Testis (tissue), 2 donors: ENCODE measurements at regions not wholly inside any gene's neighbourhood (a gene's known extent, or its start where the extent isn't known, plus 50 kb on each side); places are given as distances from the start of the nearest gene placed in this dataset.

Experiments used
- CTCF ChIP-seq, 3 experiments: fragments of 450-650 bp in 2 of 3; fragments of 200-600 bp in 1 of 3; sonication (generic) in 1 of 3; IDR thresholded peaks; one replicate each; pipeline ENCODE4 v1.5.1; 2016 to 2019; ENCODE audit warnings: antibody characterized with exemption in 3 of 3, mild to moderate bottlenecking in 2 of 3, moderate library complexity in 1 of 3
- POLR2A ChIP-seq: fragments of 450-650 bp; IDR thresholded peaks from one replicate; pipeline ENCODE4 v1.6.1; 2017; ENCODE audit warnings: antibody characterized with exemption, mild to moderate bottlenecking, moderate library complexity

GRCh38 chr6:44527583-44528369, 140.3 kb downstream of the CDC5L start:
- no peak for TF ChIP-seq CTCF (IDR thresholded peaks at IDR 0.05)
- no peak for TF ChIP-seq POLR2A
